ENCODE measurements at regions not wholly inside any gene's neighbourhood (a gene's known extent, or its start where the extent isn't known, plus 50 kb on each side); places are given as distances from the start of the nearest gene placed in this dataset.
"Not testable (repeated sequence)": the region's sequence is repeated elsewhere in the genome, so short reads cannot be mapped to it uniquely, and the experiment has no call there.

DNA sequence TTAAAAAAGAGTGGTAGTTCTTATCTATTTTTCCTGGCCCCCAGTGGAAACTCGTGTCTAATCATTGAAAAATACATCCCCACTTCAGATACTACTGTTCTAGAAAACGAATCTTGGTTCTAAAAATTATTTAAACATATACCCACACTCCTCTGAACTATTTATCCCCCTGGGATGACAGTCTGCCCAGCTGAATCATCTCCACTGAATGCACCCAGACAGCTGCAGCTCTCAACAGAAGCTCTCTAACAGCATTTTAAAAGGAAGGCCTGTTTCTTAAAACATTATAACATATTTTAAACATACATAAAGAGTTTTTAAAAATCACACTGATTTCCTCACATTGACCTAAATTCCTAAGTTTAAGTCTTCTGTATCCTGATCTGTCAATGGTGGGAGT lies 544.6 kb upstream of the PHF14 start:
- intact Hi-C loops (cut with DNase I) = no loop called here
- DNase-seq (ENCODE audit: missing footprints) (no peak), ATAC-seq (no peak)

DNA sequence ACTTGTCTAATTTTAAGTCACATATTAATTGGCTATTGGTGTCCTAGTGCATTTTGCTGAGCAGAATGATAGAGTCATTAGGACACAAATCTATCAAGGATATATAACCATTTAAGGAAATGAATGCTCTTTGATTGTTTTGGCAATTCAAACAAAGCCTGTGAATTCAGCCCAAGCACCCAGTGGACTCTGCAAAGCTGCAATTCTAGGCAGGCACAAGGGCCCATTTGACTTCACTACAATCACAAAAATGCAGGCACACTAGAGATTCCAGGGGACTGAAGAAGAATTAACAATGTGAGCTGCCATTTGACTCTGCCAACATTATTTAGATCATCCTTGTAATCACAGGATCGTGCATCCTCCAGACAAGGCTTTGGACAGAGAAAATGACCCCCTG lies 544.2 kb upstream of the PHF14 start:
- ATAC-seq = no peak
- DNase-seq (ENCODE audit: missing footprints) = no peak
- intact Hi-C loops (cut with DNase I) = no loop called here

DNA sequence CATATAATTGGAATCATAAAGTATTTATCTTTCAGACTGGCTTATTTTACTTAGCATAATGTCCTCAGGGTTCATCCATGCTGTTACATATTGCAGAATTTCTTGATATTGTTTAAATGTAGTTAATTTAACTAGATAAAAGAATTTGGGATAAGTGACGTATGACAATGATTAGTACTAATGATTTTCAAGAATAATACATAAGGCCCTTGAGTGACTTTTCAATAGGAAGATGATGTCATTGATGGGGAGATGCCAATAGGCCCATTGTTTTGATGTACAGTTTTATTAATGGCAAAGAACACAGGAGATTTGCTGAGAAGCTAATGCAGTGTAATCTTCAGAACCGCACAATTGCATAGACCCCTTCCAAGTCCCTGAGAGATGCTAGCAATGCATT lies 537.4 kb upstream of the PHF14 start:
- DNase-seq (ENCODE audit: missing footprints) = no peak
- intact Hi-C loops (cut with DNase I) = no loop called here
- no peak for ATAC-seq

DNA sequence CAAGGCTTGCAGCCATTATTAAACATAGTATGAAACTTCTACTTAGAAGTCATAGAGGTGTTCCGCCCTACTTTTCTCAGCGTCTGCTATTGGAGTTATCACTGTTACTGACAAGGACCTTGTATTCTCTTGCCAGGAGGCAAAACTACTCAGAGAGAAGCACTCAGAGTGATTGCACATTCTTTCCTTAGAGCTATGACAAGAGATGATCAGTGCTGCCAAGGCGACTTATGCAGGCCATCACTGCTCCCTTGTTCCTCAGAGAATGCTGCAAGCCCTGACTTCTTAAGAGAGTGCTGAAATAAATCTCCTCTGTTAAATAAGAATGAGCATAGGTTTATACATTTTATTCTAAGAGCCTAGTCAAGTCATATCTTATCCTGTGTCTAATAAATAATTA lies 534.6 kb upstream of the PHF14 start:
- intact Hi-C loops (cut with DNase I) = no loop called here
- DNase-seq (ENCODE audit: missing footprints) (no peak), ATAC-seq (no peak)

DNA sequence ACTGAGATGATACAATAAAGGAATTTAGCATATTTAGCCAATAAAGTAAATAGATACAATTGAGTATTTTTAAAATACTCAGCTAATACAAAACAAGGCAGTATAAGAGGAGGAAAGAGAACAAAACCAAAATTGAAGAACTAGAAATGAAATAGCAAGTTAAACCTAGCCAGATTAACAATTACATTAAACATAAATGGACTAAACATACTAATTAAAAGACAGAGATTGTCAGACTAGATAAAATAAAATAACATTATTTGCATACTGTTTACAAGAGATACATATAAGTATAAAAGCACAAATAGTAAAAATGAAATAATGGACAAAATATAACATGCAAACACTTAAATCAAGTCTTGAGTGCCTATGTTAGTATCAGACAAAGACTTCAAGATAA lies 517.7 kb upstream of the PHF14 start:
- intact Hi-C loops (cut with DNase I) = no loop called here
- no peak for ATAC-seq
- DNase-seq (ENCODE audit: missing footprints) = no peak

DNA sequence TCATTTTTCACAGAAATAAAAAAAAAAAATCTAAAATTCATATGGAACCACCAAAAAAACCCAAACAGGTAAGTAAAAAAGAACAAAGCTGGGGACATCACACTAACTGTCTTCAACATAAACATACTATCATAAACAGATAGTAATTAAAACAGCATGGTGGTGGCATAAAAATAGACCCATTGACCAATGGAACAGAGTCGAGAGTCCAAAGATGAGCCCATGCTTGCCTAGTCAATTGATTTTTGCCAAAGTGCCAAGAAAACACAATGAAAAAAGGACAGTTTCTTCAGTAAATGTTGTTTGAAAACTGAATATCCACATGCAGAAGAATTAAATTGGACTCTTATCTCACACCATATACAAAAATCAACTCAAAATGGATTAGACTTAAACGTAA lies 513.2 kb upstream of the PHF14 start:
- intact Hi-C loops (cut with DNase I) = no loop called here
- ATAC-seq (no peak), DNase-seq (ENCODE audit: missing footprints) (no peak)

DNA sequence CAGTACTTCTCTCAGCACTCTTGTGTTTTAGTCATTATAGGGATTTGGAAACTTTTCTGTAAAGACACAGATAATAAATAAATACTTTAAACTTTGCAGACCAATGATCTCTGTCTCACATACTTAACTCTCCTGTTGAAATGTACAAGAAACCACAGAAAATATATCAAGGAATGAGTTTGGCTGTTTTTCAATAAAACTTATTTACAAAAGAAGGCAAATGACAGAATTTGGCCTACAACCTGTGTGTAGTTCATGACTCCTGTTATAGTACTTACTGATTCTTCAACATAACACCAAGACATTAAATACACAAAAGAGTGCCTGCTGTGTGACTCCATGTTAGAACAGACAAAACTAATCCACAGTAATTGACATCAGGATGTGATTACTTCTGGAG lies 510.0 kb upstream of the PHF14 start:
- ATAC-seq = no peak
- no peak for DNase-seq (ENCODE audit: missing footprints)
- intact Hi-C loops (cut with DNase I) = no loop called here

DNA sequence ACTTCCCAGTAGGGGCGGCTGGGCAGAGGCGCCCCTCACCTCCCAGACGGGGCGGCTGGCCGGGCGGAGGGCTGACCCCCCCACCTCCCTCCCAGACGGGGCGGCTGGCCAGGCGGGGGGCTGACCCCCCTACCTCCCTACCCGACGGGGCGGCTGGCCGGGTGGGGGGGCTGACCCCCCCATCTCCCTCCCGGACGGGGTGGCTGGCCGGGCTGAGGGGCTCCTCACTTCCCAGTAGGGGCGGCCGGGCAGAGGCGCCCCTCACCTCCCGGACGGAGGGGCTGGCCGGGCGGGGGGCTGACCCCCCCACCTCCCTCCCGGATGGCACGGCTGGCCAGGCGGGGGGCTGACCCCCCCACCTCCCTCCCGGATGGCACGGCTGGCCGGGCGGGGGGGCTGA lies 508.1 kb upstream of the PHF14 start:
- ATAC-seq; DNase-seq (ENCODE audit: missing footprints); intact Hi-C loops (cut with DNase I): not testable (repeated sequence)

DNA sequence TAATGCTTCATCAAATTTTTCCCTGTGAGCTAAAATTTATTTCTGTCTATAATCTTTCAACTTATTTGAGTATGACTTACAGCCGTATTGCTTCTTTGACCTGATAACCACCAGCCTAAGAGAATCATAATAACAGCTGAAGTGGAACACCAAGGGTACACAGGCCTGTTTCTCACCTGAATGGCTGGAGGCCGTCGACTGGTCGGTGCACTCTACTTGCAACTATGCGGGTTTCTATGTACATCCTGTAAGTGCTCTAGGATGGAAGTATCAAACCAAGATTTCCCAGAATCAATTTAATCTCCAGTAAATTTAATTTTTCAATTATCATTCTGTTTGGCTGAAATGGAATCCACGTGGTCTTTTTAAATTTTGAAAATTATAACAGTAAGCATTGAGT lies 504.8 kb upstream of the PHF14 start:
- intact Hi-C loops (cut with DNase I) = no loop called here
- ATAC-seq (no peak), DNase-seq (ENCODE audit: missing footprints) (no peak)

GRCh38 chr7:10469476-10469875 lies 504.2 kb upstream of the PHF14 start:
- DNase-seq (ENCODE audit: missing footprints) = no peak
- intact Hi-C loops (cut with DNase I) = no loop called here
- no peak for ATAC-seq

GRCh38 chr7:10471280-10472058 lies 502.2 kb upstream of the PHF14 start:
- DNase-seq (ENCODE audit: missing footprints) (no peak), ATAC-seq (no peak)
- intact Hi-C loops (cut with DNase I) = no loop called here

- intact Hi-C loops (cut with DNase I) = no loop called here
- ATAC-seq = no peak
Measured at GRCh38 chr7:10472115-10472514, 501.6 kb upstream of the PHF14 start.

DNA sequence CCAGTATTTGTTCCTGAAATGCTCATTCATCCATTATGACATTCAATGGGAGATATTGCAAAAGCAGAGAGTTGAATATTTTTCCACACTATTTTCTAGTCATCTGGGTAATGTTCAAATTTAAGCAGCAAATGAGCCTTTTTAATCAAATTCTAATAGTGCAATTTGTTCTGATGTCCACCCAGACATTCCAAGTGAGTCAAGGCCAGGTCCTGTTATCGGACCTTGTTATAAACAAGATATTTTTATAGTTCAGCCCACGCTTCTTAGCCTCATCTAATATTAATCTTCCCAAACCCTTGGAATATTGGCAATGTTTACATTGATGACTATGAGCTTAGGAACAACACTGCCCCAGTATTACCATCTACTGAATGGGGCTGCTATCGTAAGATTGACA lies 500.1 kb upstream of the PHF14 start:
- intact Hi-C loops (cut with DNase I) = no loop called here
- DNase-seq (ENCODE audit: missing footprints) (no peak), ATAC-seq (no peak)

More at GRCh38 chr7:10472115-10472514, 501.6 kb upstream of the PHF14 start:
- DNase-seq (ENCODE audit: missing footprints) = no peak

DNA sequence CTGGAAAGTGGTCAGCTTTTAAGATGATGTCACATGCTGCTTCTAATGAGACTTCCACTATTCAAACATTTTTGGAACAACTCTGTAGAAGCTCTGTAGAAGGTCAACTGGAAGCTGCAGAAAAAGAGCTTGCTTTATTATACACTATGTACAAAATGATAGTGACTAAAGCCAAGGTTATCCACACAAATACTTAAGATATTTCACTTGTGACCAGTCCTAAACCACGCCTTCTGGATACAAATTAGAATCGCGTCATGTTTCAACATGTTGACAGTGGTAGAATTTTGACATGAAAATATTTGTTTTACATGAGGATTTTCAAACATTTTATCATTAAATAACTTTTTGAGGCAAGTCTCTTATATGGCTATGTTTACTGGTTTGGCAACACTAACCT lies 499.6 kb upstream of the PHF14 start:
- no peak for DNase-seq (ENCODE audit: missing footprints)
- intact Hi-C loops (cut with DNase I) = no loop called here
- ATAC-seq = no peak

- no peak for ATAC-seq
- intact Hi-C loops (cut with DNase I) = no loop called here
- DNase-seq (ENCODE audit: missing footprints) = peak; percentile 37
Measured at GRCh38 chr7:10475940-10476641, 497.6 kb upstream of the PHF14 start.

DNA sequence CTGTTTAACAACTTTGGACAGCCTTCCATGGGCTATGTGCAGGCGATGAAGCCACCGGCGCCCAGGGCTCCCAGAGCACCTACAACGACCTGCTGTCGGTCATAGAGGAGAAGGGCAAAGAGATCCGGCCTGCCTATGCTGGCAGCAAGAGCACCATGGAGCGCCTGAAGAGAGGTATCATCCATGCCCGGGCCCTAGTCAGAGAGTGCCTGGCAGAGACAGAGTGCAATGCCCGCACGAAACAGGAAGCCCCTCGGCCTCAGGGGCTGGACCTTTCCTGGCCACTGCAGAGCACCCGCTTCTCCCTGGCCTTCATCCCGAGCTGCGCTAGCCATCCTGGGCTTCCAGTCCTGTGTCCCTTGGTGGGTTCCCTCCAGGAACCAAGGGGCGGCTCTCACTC lies 497.0 kb upstream of the PHF14 start:
- no peak for DNase-seq (ENCODE audit: missing footprints)
- intact Hi-C loops (cut with DNase I) = no loop called here
- no peak for ATAC-seq

DNA sequence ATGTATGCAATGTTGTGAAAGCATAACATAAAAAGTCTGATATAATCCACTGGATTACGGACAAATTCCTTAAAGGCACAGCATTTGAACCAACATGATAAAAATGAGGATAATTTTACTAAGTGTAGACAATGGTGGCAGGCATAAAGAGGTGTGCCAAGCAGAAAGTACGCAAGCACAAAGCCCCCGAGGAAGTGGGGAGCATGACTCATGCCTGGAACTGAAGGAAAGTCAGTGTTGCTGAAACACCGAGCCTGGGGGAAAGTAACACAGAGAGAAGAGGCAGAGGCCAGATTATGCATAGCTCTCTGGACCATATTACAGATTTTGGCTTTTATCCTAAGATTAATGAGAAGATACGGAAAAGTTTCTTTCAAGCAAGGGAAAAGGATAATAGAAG lies 490.0 kb upstream of the PHF14 start:
- ATAC-seq = no peak
- intact Hi-C loops (cut with DNase I) = no loop called here

GRCh38 chr7:10484767-10485166 lies 488.9 kb upstream of the PHF14 start:
- no peak for DNase-seq (ENCODE audit: missing footprints)
- no peak for ATAC-seq
- intact Hi-C loops (cut with DNase I) = no loop called here

More for the DNA sequence above, 490.0 kb upstream of the PHF14 start:
- DNase-seq (ENCODE audit: missing footprints) = no peak

DNA sequence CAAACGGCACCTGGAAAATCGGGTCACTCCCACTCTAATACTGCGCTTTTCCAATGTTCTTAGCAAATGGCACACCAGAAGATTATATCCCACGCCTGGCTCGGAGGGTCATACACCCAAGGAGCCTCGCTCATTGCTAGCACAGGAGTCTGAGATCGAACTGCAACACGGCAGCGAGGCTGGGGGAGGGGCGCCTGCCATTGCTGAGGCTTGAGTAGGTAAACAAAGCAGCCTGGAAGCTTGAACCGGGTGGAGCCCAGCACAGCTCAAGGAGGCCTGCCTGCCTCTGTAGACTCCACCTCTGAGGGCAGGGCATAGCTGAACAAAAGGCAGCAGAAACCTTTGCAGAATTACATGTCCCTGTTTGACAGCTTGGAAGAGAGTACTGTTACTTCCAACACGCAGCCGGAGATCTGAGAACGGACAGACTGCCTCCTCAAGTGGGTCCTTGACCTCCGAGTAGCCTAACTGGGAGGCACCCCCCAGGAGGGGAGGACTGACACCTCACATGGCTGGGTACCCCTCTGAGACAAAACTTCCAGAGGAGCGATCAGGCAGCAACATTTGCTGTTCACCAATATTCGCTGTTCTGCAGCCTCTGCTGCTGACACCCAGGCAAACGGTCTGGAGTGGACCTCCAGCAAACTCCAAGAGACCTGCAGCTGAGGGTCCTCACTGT lies 472.3 kb upstream of the PHF14 start:
- intact Hi-C loops (cut with DNase I); DNase-seq (ENCODE audit: missing footprints); ATAC-seq: not testable (repeated sequence)

DNA sequence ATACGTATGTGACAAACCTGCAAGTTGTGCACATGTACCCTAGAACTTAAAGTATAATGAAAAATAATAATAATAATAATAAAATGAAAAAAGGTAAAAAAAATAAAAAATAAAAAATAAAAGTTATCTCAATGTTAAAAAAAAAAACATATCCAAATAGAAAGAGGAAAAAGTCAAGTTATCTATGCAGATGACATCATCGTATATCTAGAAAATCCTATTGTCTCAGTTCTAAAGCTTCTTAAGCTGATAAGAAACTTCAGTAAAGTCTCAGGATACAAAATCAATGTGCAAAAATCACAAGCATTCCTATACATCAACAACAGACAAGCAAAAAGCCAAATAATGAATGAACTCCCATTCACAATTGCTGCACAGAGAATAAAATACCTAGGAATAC lies 466.6 kb upstream of the PHF14 start:
- DNase-seq (ENCODE audit: missing footprints) = no peak
- intact Hi-C loops (cut with DNase I) = no loop called here
- ATAC-seq = no peak
